Upper lobe of left lung (tissue), 6 donors: ENCODE measurements at regions not wholly inside any gene's neighbourhood (a gene's known extent, or its start where the extent isn't known, plus 50 kb on each side); places are given as distances from the start of the nearest gene placed in this dataset.
A peak's percentile ranks its signal among the peaks of the same experiment; 100 is the strongest.

Experiments used
- ATAC-seq, 2 donors: fragments of 200-7000 bp; cut with Tn5 transposase; one replicate each; pipeline ENCODE4 v1.9.1; 2022; ENCODE audit warnings: mild to moderate bottlenecking in 2 of 2, moderate library complexity in 2 of 2; ENCODE audit not compliant: low FRiP score in 2 of 2
- DNase-seq, 2 donors: peaks; one replicate each; pipeline ENCODE4 v3.0.0-alpha.2; 2019 to 2020
- H3K27ac ChIP-seq, 4 donors: fragments of 200-600 bp; sonication (generic); one replicate each; pipeline ENCODE4 v1.5.1; 2016 to 2019
- H3K27me3 ChIP-seq, 4 donors: fragments of 200-600 bp; sonication (generic); one replicate each; pipeline ENCODE4 v1.5.1; 2017 to 2019
- H3K36me3 ChIP-seq, 4 donors: fragments of 200-600 bp; sonication (generic); one replicate each; pipeline ENCODE4 v1.5.1; 2016 to 2019
- H3K4me1 ChIP-seq, 4 donors: fragments of 200-600 bp; sonication (generic); one replicate each; pipeline ENCODE4 v1.5.1; 2018 to 2019
- H3K4me3 ChIP-seq, 4 donors: fragments of 200-600 bp; sonication (generic); one replicate each; pipeline ENCODE4 v1.5.1; 2017 to 2019; ENCODE audit warnings: mild to moderate bottlenecking in 2 of 4, moderate library complexity in 1 of 4
- H3K9me3 ChIP-seq, 4 donors: fragments of 200-600 bp; sonication (generic); one replicate each; pipeline ENCODE4 v1.5.1; 2018 to 2019
- CTCF ChIP-seq, 6 experiments: fragments of 450-650 bp in 4 of 6; fragments of 200-600 bp in 2 of 6; sonication (generic) in 2 of 6; IDR thresholded peaks; one replicate each; pipeline ENCODE4 v1.5.1; 2016 to 2019; ENCODE audit warnings: antibody characterized with exemption in 6 of 6
- EP300 ChIP-seq, 4 donors: sonication (generic); formaldehyde crosslinking; IDR thresholded peaks; one replicate each; pipeline ENCODE4 v1.5.1; 2017; ENCODE audit warnings: antibody characterized with exemption in 4 of 4, control low read depth in 2 of 4
- POLR2A ChIP-seq, 4 donors: fragments of 450-650 bp; IDR thresholded peaks; one replicate each; pipeline ENCODE4 v1.5.1; 2016 to 2017; ENCODE audit warnings: antibody characterized with exemption in 4 of 4, mild to moderate bottlenecking in 2 of 4
- POLR2AphosphoS5 ChIP-seq, 2 donors: sonication (generic); formaldehyde crosslinking; IDR thresholded peaks; one replicate each; pipeline ENCODE4 v1.5.1; 2017; ENCODE audit warnings: antibody characterized with exemption in 2 of 2
- WGBS, 2 donors: methylation state at CpG; one replicate each; pipeline ENCODE4 v1.1.5; 2017 to 2018; 5-methylcytosine and 5-hydroxymethylcytosine counted together
- donor health status: DM: no; HTN: no; CAD: no; lungs with moderate emphysema.
- donor health status: DM: no; HTN: yes; CAD: no; lungs with severe emphysema.

DNA sequence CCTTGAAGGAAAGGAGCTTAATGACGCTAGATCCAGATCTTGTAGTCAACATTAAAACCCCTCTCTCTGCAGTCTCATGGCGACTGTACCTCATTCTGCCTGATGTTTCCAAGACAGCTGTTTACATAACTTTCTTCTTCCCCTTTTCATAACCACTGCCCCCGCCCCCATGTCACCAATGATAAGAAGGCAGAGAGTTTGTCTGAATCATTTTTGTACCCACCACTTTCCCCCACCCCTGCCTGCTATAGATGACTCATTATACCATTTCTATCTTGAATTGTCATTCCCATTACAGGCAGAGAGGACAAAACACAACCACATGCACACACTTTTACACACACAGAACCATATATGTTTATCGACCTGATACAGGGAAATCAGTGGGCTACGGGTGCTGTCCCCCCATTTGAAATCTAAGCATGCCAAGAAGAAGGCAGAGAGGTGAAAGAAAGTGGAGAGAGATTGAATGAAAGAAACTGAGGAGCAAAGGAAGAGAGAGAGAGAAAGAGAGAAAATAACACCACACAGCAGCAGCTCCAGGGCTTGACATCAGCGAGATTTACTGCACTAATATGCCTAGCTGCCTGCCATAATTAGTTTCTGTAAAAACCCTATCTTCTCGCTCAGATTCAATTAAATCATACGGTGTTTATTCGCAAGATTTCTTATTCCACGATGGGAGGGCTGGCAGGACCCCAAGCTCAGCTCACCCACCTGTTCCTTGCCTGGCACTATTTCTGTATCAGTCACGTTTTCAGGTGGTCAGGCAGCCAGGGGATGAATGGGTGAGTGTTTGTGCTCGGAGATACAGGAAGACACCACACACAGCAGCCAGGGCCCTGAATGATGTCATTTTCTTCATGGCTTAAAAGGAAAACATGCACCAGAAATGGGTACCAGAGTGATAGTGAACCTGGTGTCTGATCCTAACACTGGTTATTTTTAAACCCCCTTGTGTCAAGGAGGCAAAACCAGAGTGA, 114.3 kb upstream of the SERP2 start:
- peak; percentile 65 to 78 for ATAC-seq
- Histone ChIP-seq H3K9me3 (no peaks in the 10 kb centered on the region), H3K4me3 (no peak overlapping the region), H3K36me3 (no peaks in the 10 kb centered on the region), H3K4me1 (peaks cover 7 to 19% (median 13%) of the 10 kb centered on the region in 4 donors), H3K27me3 (no peaks in the 10 kb centered on the region), H3K27ac (peak overlapping the region in 3 of 4 donors; percentile 49 to 75 (median 62))
- WGBS, 2 donors, result 48 to 50% methylated on average over 12 of the region's 12 CpGs
- TF ChIP-seq CTCF (IDR thresholded peaks at IDR 0.05) (peak in 1 of 6 experiments; percentile 5), POLR2A (IDR thresholded peaks at IDR 0.05) (peak in 1 of 4 donors; percentile 44), EP300 (IDR thresholded peaks at IDR 0.05) (peak in 1 of 4 donors; percentile 26), POLR2AphosphoS5 (IDR thresholded peaks at IDR 0.05) (no peak)
- DNase-seq, result peak in 1 of 2 donors; percentile 73

GRCh38 chr13:44260336-44260735, 113.3 kb upstream of the SERP2 start:
- H3K4me1 ChIP-seq, result peaks cover 7 to 19% (median 13%) of the 10 kb centered on the region in 4 donors
- DNase-seq (no peak), ATAC-seq (no peak)
- H3K27ac ChIP-seq, result peak overlapping the region in 1 of 4 donors; percentile 75
- H3K9me3 ChIP-seq, result no peaks in the 10 kb centered on the region
- H3K27me3 ChIP-seq, result no peaks in the 10 kb centered on the region
- no peaks in the 10 kb centered on the region for H3K36me3 ChIP-seq
- TF ChIP-seq EP300 (IDR thresholded peaks at IDR 0.05) (no peak), CTCF (IDR thresholded peaks at IDR 0.05) (no peak), POLR2AphosphoS5 (IDR thresholded peaks at IDR 0.05) (no peak), POLR2A (IDR thresholded peaks at IDR 0.05) (no peak)
- 92 to 98% methylated on average over 2 of the region's 2 CpGs for WGBS, 2 donors
- H3K4me3 ChIP-seq, result no peak overlapping the region

GRCh38 chr13:44263751-44264620, 109.6 kb upstream of the SERP2 start:
- H3K4me1 ChIP-seq, result peaks cover 7 to 15% (median 8%) of the 10 kb centered on the region in 4 donors
- H3K9me3 ChIP-seq, result no peaks in the 10 kb centered on the region
- DNase-seq (peak; percentile 18 to 54), ATAC-seq (peak in 1 of 2 donors; percentile 21)
- no peak overlapping the region for H3K4me3 ChIP-seq
- TF ChIP-seq POLR2A (IDR thresholded peaks at IDR 0.05) (peak in 1 of 4 donors; percentile 18), POLR2AphosphoS5 (IDR thresholded peaks at IDR 0.05) (no peak), CTCF (IDR thresholded peaks at IDR 0.05) (no peak), EP300 (IDR thresholded peaks at IDR 0.05) (peak in 1 of 4 donors; percentile 29)
- no peaks in the 10 kb centered on the region for H3K27me3 ChIP-seq
- H3K36me3 ChIP-seq, result no peaks in the 10 kb centered on the region
- H3K27ac ChIP-seq, result peak overlapping the region in 1 of 4 donors; percentile 42
- WGBS, 2 donors, result 74 to 77% methylated on average over 20 of the region's 20 CpGs

GRCh38 chr13:44266305-44266704, 107.3 kb upstream of the SERP2 start:
- 87 to 99% methylated on average over 3 of the region's 3 CpGs for WGBS, 2 donors

More at GRCh38 chr13:44266305-44266704, 107.3 kb upstream of the SERP2 start:
- no peak for ATAC-seq
- no peak for DNase-seq
- no peak overlapping the region for H3K4me3 ChIP-seq
- H3K27ac ChIP-seq, result no peak overlapping the region
- H3K27me3 ChIP-seq, result no peaks in the 10 kb centered on the region
- no peaks in the 10 kb centered on the region for H3K9me3 ChIP-seq
- no peaks in the 10 kb centered on the region for H3K36me3 ChIP-seq
- no peak for TF ChIP-seq EP300 (IDR thresholded peaks at IDR 0.05)
- no peak for TF ChIP-seq POLR2A (IDR thresholded peaks at IDR 0.05)
- TF ChIP-seq POLR2AphosphoS5 (IDR thresholded peaks at IDR 0.05), result no peak
- TF ChIP-seq CTCF (IDR thresholded peaks at IDR 0.05), result no peak
- H3K4me1 ChIP-seq, result peaks cover 2 to 16% (median 8%) of the 10 kb centered on the region in 4 donors
